H1 (cell line): ENCODE measurements at regions not wholly inside any gene's neighbourhood (a gene's known extent, or its start where the extent isn't known, plus 50 kb on each side); places are given as distances from the start of the nearest gene placed in this dataset.

Experiments used
- CTCF ChIA-PET: fragments of 300-600 bp; sonication (Branson Sonifier 250); formaldehyde crosslinking; loops from one replicate; lab custom pipeline; 2021; ENCODE audit not compliant: partially characterized antibody; lab: Charles Lee
- POLR2A ChIA-PET: fragments of 300-600 bp; sonication (Branson Sonifier 250); formaldehyde crosslinking; loops from one replicate; lab custom pipeline; 2021; ENCODE audit warnings: inconsistent platforms; ENCODE audit not compliant: partially characterized antibody; lab: Charles Lee
- DNase-seq, 2 experiments: peaks; one replicate each; pipeline versions ENCODE4 v3.0.0 to v3.0.0-alpha.2; 2010 to 2022; ENCODE audit warnings: low spot score in 2 of 2, low read depth in 1 of 2, mixed read lengths in 1 of 2
- FAIRE-seq: peaks from 2 replicates; lab custom pipeline; 2011; peaks lifted over from hg19 to GRCh38; lab: Jason Lieb, UNC
- H2AFZ ChIP-seq: 2 replicates; pipeline ENCODE4 v1.8.1; 2012; ENCODE audit warnings: low read length, inconsistent platforms
- H2AK5ac ChIP-seq: 2 replicates; pipeline ENCODE4 v1.6.1; 2013; ENCODE audit warnings: low read depth, low read length
- H2BK120ac ChIP-seq: replicated peaks from 2 replicates; pipeline ENCODE3; 2013; ENCODE audit warnings: low read depth, low read length, inconsistent platforms
- H2BK12ac ChIP-seq: 2 replicates; pipeline ENCODE4 v1.6.1; 2013; ENCODE audit warnings: low read depth, low read length
- H2BK15ac ChIP-seq: 2 replicates; pipeline ENCODE4 v1.6.1; 2013; ENCODE audit warnings: low read length
- H2BK20ac ChIP-seq: 2 replicates; pipeline ENCODE4 v1.6.1; 2013; ENCODE audit warnings: low read length
- H2BK5ac ChIP-seq: 2 replicates; pipeline ENCODE4 v1.6.1; 2013; ENCODE audit warnings: low read depth, low read length
- H3K14ac ChIP-seq: 2 replicates; pipeline ENCODE4 v1.6.1; 2013; ENCODE audit warnings: inconsistent platforms; ENCODE audit not compliant: insufficient read length
- H3K18ac ChIP-seq: 2 replicates; pipeline ENCODE4 v1.6.1; 2013; ENCODE audit warnings: low read length; ENCODE audit errors: extremely low read depth
- H3K23ac ChIP-seq: 2 replicates; pipeline ENCODE4 v1.6.1; 2013; ENCODE audit warnings: inconsistent platforms; ENCODE audit not compliant: insufficient read length
- H3K23me2 ChIP-seq: 2 replicates; pipeline ENCODE4 v1.6.1; 2013; ENCODE audit warnings: low read depth, low read length
- H3K27ac ChIP-seq: 2 replicates; pipeline ENCODE4 v1.6.1; 2011; ENCODE audit warnings: low read depth, low read length, inconsistent platforms
- H3K27me3 ChIP-seq, 4 experiments: replicated peaks in 1 of 4; 1 replicate in 1 of 4; 2 replicates in 3 of 4; pipeline versions ENCODE4 v1.6.1 to v1.8.1; 2011 to 2013; ENCODE audit warnings: low read length in 3 of 4, mild to moderate bottlenecking in 3 of 4, inconsistent platforms in 2 of 4, mixed read lengths in 2 of 4, moderate library complexity in 1 of 4; ENCODE audit not compliant: control insufficient read depth in 3 of 4, insufficient read depth in 3 of 4; ENCODE audit errors: extremely low read depth in 1 of 4
- H3K36me3 ChIP-seq, 4 experiments: 2 replicates each; pipeline versions ENCODE4 v1.6.1 to v1.8.1; 2011 to 2013; ENCODE audit warnings: mild to moderate bottlenecking in 4 of 4, low read length in 3 of 4, moderate library complexity in 2 of 4, control low read depth in 1 of 4, inconsistent platforms in 1 of 4; ENCODE audit not compliant: insufficient read depth in 4 of 4, control insufficient read depth in 2 of 4
- H3K4ac ChIP-seq: replicated peaks from 2 replicates; pipeline ENCODE3; 2013; ENCODE audit warnings: low read length, low read depth, mixed read lengths, inconsistent platforms; ENCODE audit not compliant: insufficient read length
- H3K4me1 ChIP-seq, 4 experiments: replicated peaks in 1 of 4; 1 replicate in 1 of 4; 2 replicates in 3 of 4; pipeline versions ENCODE4 v1.6.1 to v1.8.1; 2011 to 2013; ENCODE audit warnings: low read length in 3 of 4, inconsistent platforms in 2 of 4, mixed read lengths in 1 of 4; ENCODE audit not compliant: insufficient read depth in 4 of 4, control insufficient read depth in 3 of 4
- H3K4me2 ChIP-seq, 2 experiments: 2 replicates each; pipeline versions ENCODE4 v1.6.1 to v1.8.1; 2011 to 2013; ENCODE audit warnings: low read depth in 2 of 2, low read length in 2 of 2, control low read depth in 1 of 2, inconsistent platforms in 1 of 2, mild to moderate bottlenecking in 1 of 2; ENCODE audit not compliant: insufficient read depth in 1 of 2
- H3K4me3 ChIP-seq, 4 experiments: fragments of 200-600, 300-600 bp in 1 of 4; sonication (generic), shearing (Covaris generic), sonication (Bioruptor Twin) in 1 of 4; 2 replicates each; pipeline versions ENCODE4 v1.5.1 to v1.8.1; 2011 to 2016; ENCODE audit warnings: low read length in 4 of 4, low read depth in 3 of 4, control low read depth in 2 of 4, inconsistent platforms in 2 of 4, mild to moderate bottlenecking in 2 of 4, mixed read lengths in 1 of 4, moderate library complexity in 1 of 4; ENCODE audit not compliant: insufficient read depth in 2 of 4; ENCODE audit errors: extremely low read depth in 1 of 4
- H3K56ac ChIP-seq: replicated peaks from 2 replicates; pipeline ENCODE3; 2013; ENCODE audit warnings: low read depth, mild to moderate bottlenecking, mixed read lengths, low read length, inconsistent platforms; ENCODE audit not compliant: insufficient read length
- H3K79me1 ChIP-seq: 2 replicates; pipeline ENCODE4 v1.6.1; 2013; ENCODE audit warnings: low read depth, low read length, control low read depth
- H3K79me2 ChIP-seq, 2 experiments: 2 replicates each; pipeline versions ENCODE4 v1.6.1 to v1.8.1; 2012 to 2013; ENCODE audit warnings: low read length in 2 of 2, mild to moderate bottlenecking in 2 of 2, inconsistent platforms in 1 of 2; ENCODE audit not compliant: insufficient read depth in 2 of 2, control insufficient read depth in 1 of 2
- H3K9ac ChIP-seq, 4 experiments: replicated peaks in 1 of 4; 1 replicate in 1 of 4; 2 replicates in 3 of 4; pipeline versions ENCODE4 v1.6.1 to v1.8.1; 2011 to 2013; ENCODE audit warnings: low read depth in 3 of 4, low read length in 3 of 4, control low read depth in 2 of 4, mild to moderate bottlenecking in 2 of 4, moderate library complexity in 2 of 4, inconsistent platforms in 1 of 4; ENCODE audit errors: extremely low read depth in 1 of 4
- H3K9me3 ChIP-seq, 2 experiments: 2 replicates each; pipeline versions ENCODE4 v1.6.1 to v1.8.1; 2012 to 2013; ENCODE audit warnings: mild to moderate bottlenecking in 2 of 2, moderate library complexity in 2 of 2, control low read depth in 1 of 2, inconsistent platforms in 1 of 2, low read depth in 1 of 2, low read length in 1 of 2, mixed read lengths in 1 of 2; ENCODE audit not compliant: insufficient read depth in 2 of 2
- H4K20me1 ChIP-seq, 2 experiments: replicated peaks in 1 of 2; 2 replicates each; pipeline versions ENCODE3 to v1.8.1; 2011 to 2013; ENCODE audit warnings: inconsistent platforms in 2 of 2, low read length in 2 of 2, mild to moderate bottlenecking in 1 of 2; ENCODE audit not compliant: insufficient read depth in 2 of 2, control insufficient read depth in 1 of 2
- H4K5ac ChIP-seq: 2 replicates; pipeline ENCODE4 v1.6.1; 2013; ENCODE audit warnings: low read length, low read depth, mixed read lengths, inconsistent platforms; ENCODE audit not compliant: insufficient read length
- H4K8ac ChIP-seq: 2 replicates; pipeline ENCODE4 v1.8.0; 2013; ENCODE audit warnings: mild to moderate bottlenecking, moderate library complexity, low read length, inconsistent platforms; ENCODE audit not compliant: insufficient read depth; ENCODE audit errors: extremely low read depth
- H4K91ac ChIP-seq: replicated peaks from 2 replicates; pipeline ENCODE3; 2013; ENCODE audit warnings: low read length, mixed read lengths, inconsistent platforms; ENCODE audit not compliant: insufficient read length
- ATF2 ChIP-seq: IDR thresholded peaks from 2 replicates; pipeline ENCODE4 v1.6.1; 2012; ENCODE audit warnings: low read length, inconsistent platforms
- ATF3 ChIP-seq: IDR thresholded peaks from 2 replicates; pipeline ENCODE4 v1.6.1; 2011; ENCODE audit warnings: low read depth, mild to moderate bottlenecking, low read length; ENCODE audit not compliant: insufficient read depth
- CEBPB ChIP-seq: IDR thresholded peaks from 2 replicates; pipeline ENCODE4 v1.6.1; 2012; ENCODE audit warnings: low read depth, low read length
- CHD1 ChIP-seq: IDR thresholded peaks from 2 replicates; pipeline ENCODE4 v1.6.1; 2012; ENCODE audit warnings: low read depth, low read length, improper control_type of control experiment
- CHD2 ChIP-seq: IDR thresholded peaks from 2 replicates; pipeline ENCODE4 v1.6.1; 2012; ENCODE audit warnings: low read length, improper control_type of control experiment
- GTF2F1 ChIP-seq: IDR thresholded peaks from 2 replicates; pipeline ENCODE4 v1.6.1; 2012; ENCODE audit warnings: low read depth, low read length, improper control_type of control experiment, borderline replicate concordance
- JUN ChIP-seq: IDR thresholded peaks from 2 replicates; pipeline ENCODE4 v1.6.1; 2011; ENCODE audit warnings: low read depth, mild to moderate bottlenecking, improper control_type of control experiment, low read length
- NANOG ChIP-seq: IDR thresholded peaks from 2 replicates; pipeline ENCODE4 v1.6.1; 2011; ENCODE audit warnings: low read length, low read depth, mild to moderate bottlenecking, inconsistent platforms; ENCODE audit not compliant: insufficient read depth, poor library complexity, severe bottlenecking
- POLR2A ChIP-seq, 2 experiments: IDR thresholded peaks; 1 replicate in 1 of 2; 2 replicates in 1 of 2; pipeline ENCODE4 v1.6.1; 2011; ENCODE audit warnings: low read depth in 2 of 2, low read length in 2 of 2, mild to moderate bottlenecking in 2 of 2; ENCODE audit errors: control extremely low read depth in 1 of 2
- POLR2AphosphoS5 ChIP-seq: IDR thresholded peaks from 2 replicates; pipeline ENCODE4 v1.6.1; 2011; ENCODE audit warnings: low read depth, low read length
- SIRT6 ChIP-seq: IDR thresholded peaks from one replicate; pipeline ENCODE4 v1.7.1; 2012; ENCODE audit warnings: low read length, inconsistent platforms
- SRF ChIP-seq: IDR thresholded peaks from 2 replicates; pipeline ENCODE4 v1.6.1; 2011; ENCODE audit warnings: mild to moderate bottlenecking, low read depth, low read length, moderate library complexity
- YY1 ChIP-seq: IDR thresholded peaks from 2 replicates; pipeline ENCODE4 v1.6.1; 2011; ENCODE audit warnings: low read depth, mild to moderate bottlenecking, low read length
- WGBS, 2 experiments: shearing (Covaris generic) in 1 of 2; methylation state at CpG; one replicate each; pipeline versions ENCODE4 v1.1.6 to v1.1.7; 2013 to 2015; ENCODE audit warnings: low lambda C conversion rate in 2 of 2, mixed read lengths in 2 of 2, inconsistent platforms in 1 of 2, low coverage in 1 of 2, missing lambda C conversion rate in 1 of 2; ENCODE audit not compliant: insufficient replicate concordance in 2 of 2, insufficient coverage in 1 of 2, insufficient read length in 1 of 2; ENCODE audit errors: extremely low coverage in 1 of 2, missing lambda C conversion rate in 1 of 2; 5-methylcytosine and 5-hydroxymethylcytosine counted together

- Histone ChIP-seq H3K4me3 (no peak overlapping the region), H4K91ac (no peak overlapping the region), H2AFZ (no peak overlapping the region), H4K5ac (no peak overlapping the region), H4K8ac (no peak overlapping the region), H3K27ac (no peak overlapping the region), H3K27me3 (no peaks in the 10 kb centered on the region), H3K4me1 (no peaks in the 10 kb centered on the region), H3K23me2 (no peaks in the 10 kb centered on the region), H3K79me2 (no peaks in the 10 kb centered on the region), H3K23ac (no peak overlapping the region), H2BK5ac (no peak overlapping the region), H2BK12ac (no peak overlapping the region), H3K18ac (no peak overlapping the region), H3K9me3 (no peaks in the 10 kb centered on the region), H3K56ac (no peak overlapping the region), H3K9ac (no peak overlapping the region), H2BK120ac (no peak overlapping the region), H3K79me1 (no peaks in the 10 kb centered on the region), H3K4ac (no peak overlapping the region), H2BK20ac (no peak overlapping the region), H3K4me2 (no peak overlapping the region), H4K20me1 (no peaks in the 10 kb centered on the region), H3K14ac (no peak overlapping the region), H2BK15ac (no peak overlapping the region), H3K36me3 (no peaks in the 10 kb centered on the region), H2AK5ac (no peak overlapping the region)
- DNase-seq (no peak), FAIRE-seq (no peak)
- ChIA-PET CTCF (interaction anchor here (1.4 kb wide), 1 partner anchor 11 kb away, joined by 3 read pairs; no protein-coding TSS in a partner anchor), POLR2A (no interaction called here)
- 74% methylated on average over 6 of the region's 6 CpGs; no CpG with 5 or more reads in 1 of the 2 experiments for WGBS, 2 experiments
- TF ChIP-seq ATF3 (no peak), CEBPB (no peak), YY1 (no peak), CHD1 (no peak), SRF (no peak), ATF2 (no peak), JUN (no peak), GTF2F1 (no peak), SIRT6 (no peak), NANOG (no peak), CHD2 (no peak), POLR2AphosphoS5 (no peak), POLR2A (IDR thresholded peaks at IDR 0.05; ENCODE audit: control extremely low read depth in 1 of 2, low read depth in 2 of 2, low read length in 2 of 2) (no peak)
These were observed 231.8 kb upstream of the RBBP8 start for GRCh38 chr18:22701326-22701725.
